ENCODE measurements at regions not wholly inside any gene's neighbourhood (a gene's known extent, or its start where the extent isn't known, plus 50 kb on each side); places are given as distances from the start of the nearest gene placed in this dataset.

DNA sequence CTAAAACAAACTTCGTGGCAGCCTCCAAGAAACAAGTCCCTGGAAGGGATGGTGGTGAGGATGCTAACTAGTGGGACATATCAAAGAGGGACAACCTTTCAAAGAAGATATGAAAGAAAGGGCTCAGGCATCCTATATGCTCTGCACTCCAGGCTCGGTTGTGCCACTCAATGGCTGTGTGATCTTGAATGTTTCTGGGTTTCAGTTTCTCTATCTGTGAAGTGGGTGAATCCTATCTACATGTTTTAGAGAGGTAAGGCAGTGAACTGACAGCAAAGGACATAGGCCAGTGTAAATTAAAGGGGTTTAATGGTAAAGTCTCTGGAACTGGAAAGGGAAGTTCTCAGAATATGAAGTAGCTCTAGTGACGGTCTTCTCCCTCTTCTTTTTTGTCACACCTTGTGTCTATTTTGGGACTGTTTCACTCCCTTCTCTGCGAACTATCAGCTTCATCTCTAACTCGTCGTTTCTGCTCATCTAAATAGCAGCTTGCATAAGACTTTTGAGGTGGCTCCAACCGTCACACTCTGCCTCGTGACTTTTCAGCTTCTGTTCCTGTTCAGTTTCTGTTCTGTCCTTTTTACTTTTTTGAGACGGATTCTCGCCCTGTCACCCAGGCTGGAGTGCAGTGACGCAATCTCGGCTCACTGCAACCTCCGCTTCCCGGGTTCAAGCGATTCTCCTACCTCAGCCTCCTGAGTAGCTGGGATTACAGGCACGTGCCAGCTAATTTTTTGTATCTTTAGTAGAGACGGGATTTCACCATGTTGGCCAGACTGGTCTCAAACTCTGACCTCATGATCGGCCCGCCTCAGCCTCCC lies 273.6 kb downstream of the SUDS3 start:
- TF ChIP-seq, protein P1, sequence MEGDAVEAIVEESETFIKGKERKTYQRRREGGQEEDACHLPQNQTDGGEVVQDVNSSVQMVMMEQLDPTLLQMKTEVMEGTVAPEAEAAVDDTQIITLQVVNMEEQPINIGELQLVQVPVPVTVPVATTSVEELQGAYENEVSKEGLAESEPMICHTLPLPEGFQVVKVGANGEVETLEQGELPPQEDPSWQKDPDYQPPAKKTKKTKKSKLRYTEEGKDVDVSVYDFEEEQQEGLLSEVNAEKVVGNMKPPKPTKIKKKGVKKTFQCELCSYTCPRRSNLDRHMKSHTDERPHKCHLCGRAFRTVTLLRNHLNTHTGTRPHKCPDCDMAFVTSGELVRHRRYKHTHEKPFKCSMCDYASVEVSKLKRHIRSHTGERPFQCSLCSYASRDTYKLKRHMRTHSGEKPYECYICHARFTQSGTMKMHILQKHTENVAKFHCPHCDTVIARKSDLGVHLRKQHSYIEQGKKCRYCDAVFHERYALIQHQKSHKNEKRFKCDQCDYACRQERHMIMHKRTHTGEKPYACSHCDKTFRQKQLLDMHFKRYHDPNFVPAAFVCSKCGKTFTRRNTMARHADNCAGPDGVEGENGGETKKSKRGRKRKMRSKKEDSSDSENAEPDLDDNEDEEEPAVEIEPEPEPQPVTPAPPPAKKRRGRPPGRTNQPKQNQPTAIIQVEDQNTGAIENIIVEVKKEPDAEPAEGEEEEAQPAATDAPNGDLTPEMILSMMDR (conservative IDR thresholded peaks at IDR 0.05; ENCODE audit: low read length), result no peak
- TF ChIP-seq EZH2phosphoT487 (IDR thresholded peaks at IDR 0.05; ENCODE audit: borderline replicate concordance), result no peak
- H3K9ac ChIP-seq (ENCODE audit: low read depth, low read length, poor library complexity, severe bottlenecking), result no peak overlapping the region
- no peaks in the 10 kb centered on the region for H3K27me3 ChIP-seq (ENCODE audit: insufficient read depth, low read length, poor library complexity, severe bottlenecking)
- no peak overlapping the region for H3K4me2 ChIP-seq (ENCODE audit: low read depth, low read length, poor library complexity, severe bottlenecking)
- H4K20me1 ChIP-seq (ENCODE audit: insufficient read depth, low read length, poor library complexity, severe bottlenecking), result no peaks in the 10 kb centered on the region
- H3K4me1 ChIP-seq (ENCODE audit: insufficient read depth, low read length, poor library complexity, severe bottlenecking), result no peaks in the 10 kb centered on the region
- H2AFZ ChIP-seq (ENCODE audit: low read length), result no peak overlapping the region
- no peaks in the 10 kb centered on the region for H3K79me2 ChIP-seq (ENCODE audit: insufficient read depth, low read length)
- peaks cover 4% of the 10 kb centered on the region; the same call in 1 of the 2 replicates for H3K9me3 ChIP-seq (ENCODE audit: insufficient read depth, low read depth, low read length)
- H3F3A ChIP-seq (ENCODE audit: low read depth), result no peaks in the 10 kb centered on the region
- H3K9me2 ChIP-seq (replicated peaks; ENCODE audit: low read depth, low read length), result no peaks in the 10 kb centered on the region
- no peaks in the 10 kb centered on the region for H3K36me3 ChIP-seq (ENCODE audit: insufficient read depth, low read length)
- H3K4me3 ChIP-seq (ENCODE audit: low read length, poor library complexity, severe bottlenecking), result no peak overlapping the region

DNA sequence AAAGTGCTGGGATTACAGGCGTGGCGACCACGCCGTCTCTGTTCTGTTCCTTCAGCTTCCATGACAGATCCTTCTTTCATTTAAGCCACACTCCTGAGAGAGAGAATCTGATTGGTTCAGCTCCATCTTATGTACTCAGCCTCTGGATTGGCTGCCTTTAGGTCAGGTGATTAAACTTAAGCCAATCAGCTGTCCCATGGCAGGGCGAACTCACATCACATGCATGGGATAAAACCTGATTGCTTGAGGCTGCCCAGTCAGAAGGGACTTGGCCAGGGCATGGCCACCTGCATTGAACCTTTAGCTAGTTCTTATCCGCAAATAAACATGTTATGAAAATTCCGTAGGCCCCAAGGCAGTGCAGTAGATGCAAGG lies 274.2 kb downstream of the SUDS3 start:
- H3K4me1 ChIP-seq (ENCODE audit: insufficient read depth, low read length, poor library complexity, severe bottlenecking), result no peaks in the 10 kb centered on the region
- H3K4me2 ChIP-seq (ENCODE audit: low read depth, low read length, poor library complexity, severe bottlenecking), result no peak overlapping the region

DNA sequence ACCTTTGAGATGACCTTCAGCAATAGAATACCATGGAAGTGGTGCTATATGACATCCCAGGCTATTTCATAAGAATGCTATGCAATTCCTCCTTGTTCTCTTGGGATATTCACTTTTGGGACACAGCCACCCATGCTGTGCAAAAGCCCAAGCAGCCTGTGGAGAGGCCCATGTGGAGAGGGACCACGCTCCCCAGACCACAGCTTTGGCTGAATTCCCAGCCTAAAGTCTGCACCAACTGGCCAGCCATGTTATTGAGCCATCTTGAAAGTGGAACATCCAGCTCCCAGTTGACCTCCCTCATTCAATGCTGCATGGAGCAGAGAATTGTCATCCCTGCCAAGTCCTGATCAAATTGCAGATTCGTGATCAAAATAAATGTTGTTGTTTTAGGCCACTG lies 275.1 kb downstream of the SUDS3 start:
- Histone ChIP-seq H3K9me2 (replicated peaks; ENCODE audit: low read depth, low read length) (no peaks in the 10 kb centered on the region), H2AFZ (ENCODE audit: low read length) (no peak overlapping the region), H3K36me3 (ENCODE audit: insufficient read depth, low read length) (no peaks in the 10 kb centered on the region), H3K4me3 (ENCODE audit: low read length, poor library complexity, severe bottlenecking) (no peak overlapping the region), H3K4me1 (ENCODE audit: insufficient read depth, low read length, poor library complexity, severe bottlenecking) (no peaks in the 10 kb centered on the region), H3K4me2 (ENCODE audit: low read depth, low read length, poor library complexity, severe bottlenecking) (no peak overlapping the region), H3K9ac (ENCODE audit: low read depth, low read length, poor library complexity, severe bottlenecking) (no peak overlapping the region), H4K20me1 (ENCODE audit: insufficient read depth, low read length, poor library complexity, severe bottlenecking) (no peaks in the 10 kb centered on the region), H3K27me3 (ENCODE audit: insufficient read depth, low read length, poor library complexity, severe bottlenecking) (no peaks in the 10 kb centered on the region), H3K9me3 (ENCODE audit: insufficient read depth, low read depth, low read length) (peaks cover 4% of the 10 kb centered on the region; the same call in 1 of the 2 replicates), H3K79me2 (ENCODE audit: insufficient read depth, low read length) (no peaks in the 10 kb centered on the region), H3F3A (ENCODE audit: low read depth) (no peaks in the 10 kb centered on the region)
- TF ChIP-seq, protein P1 (conservative IDR thresholded peaks at IDR 0.05; ENCODE audit: low read length), result no peak
- no peak for TF ChIP-seq EZH2phosphoT487 (IDR thresholded peaks at IDR 0.05; ENCODE audit: borderline replicate concordance)

More for the DNA sequence above, 274.2 kb downstream of the SUDS3 start:
- Histone ChIP-seq H2AFZ (ENCODE audit: low read length) (no peak overlapping the region), H3K36me3 (ENCODE audit: insufficient read depth, low read length) (no peaks in the 10 kb centered on the region), H3F3A (ENCODE audit: low read depth) (no peaks in the 10 kb centered on the region), H4K20me1 (ENCODE audit: insufficient read depth, low read length, poor library complexity, severe bottlenecking) (no peaks in the 10 kb centered on the region), H3K9ac (ENCODE audit: low read depth, low read length, poor library complexity, severe bottlenecking) (no peak overlapping the region), H3K9me2 (replicated peaks; ENCODE audit: low read depth, low read length) (no peaks in the 10 kb centered on the region), H3K27me3 (ENCODE audit: insufficient read depth, low read length, poor library complexity, severe bottlenecking) (no peaks in the 10 kb centered on the region), H3K4me3 (ENCODE audit: low read length, poor library complexity, severe bottlenecking) (no peak overlapping the region), H3K79me2 (ENCODE audit: insufficient read depth, low read length) (no peaks in the 10 kb centered on the region), H3K9me3 (ENCODE audit: insufficient read depth, low read depth, low read length) (peaks cover 4% of the 10 kb centered on the region; the same call in 1 of the 2 replicates)
- TF ChIP-seq, protein P1 (conservative IDR thresholded peaks at IDR 0.05; ENCODE audit: low read length), result no peak
- TF ChIP-seq EZH2phosphoT487 (IDR thresholded peaks at IDR 0.05; ENCODE audit: borderline replicate concordance), result no peak
